ENCODE measurements at regions not wholly inside any gene's neighbourhood (a gene's known extent, or its start where the extent isn't known, plus 50 kb on each side); places are given as distances from the start of the nearest gene placed in this dataset.

- DNase-seq (ENCODE audit: low spot score in 2 of 2) = no peak
- Mint-ChIP-seq H3K4me3 (no peak overlapping the region), H3K27ac (no peak overlapping the region), H3K4me1 (no peaks in the 10 kb centered on the region), H3K27me3 (no peaks in the 10 kb centered on the region), H3K9me3 (peaks cover 3% of the 10 kb centered on the region), H3K36me3 (no peaks in the 10 kb centered on the region)
- ATAC-seq (ENCODE audit: low read depth) = no peak
These were observed 693.0 kb downstream of the KCNJ2 start for GRCh38 chr17:70862295-70862694.

- no peak overlapping the region for H3K4me3 Mint-ChIP-seq
- no peak for DNase-seq (ENCODE audit: low spot score in 2 of 2)
- peaks cover 3% of the 10 kb centered on the region for H3K9me3 Mint-ChIP-seq
- H3K27me3 Mint-ChIP-seq = no peaks in the 10 kb centered on the region
- no peaks in the 10 kb centered on the region for H3K4me1 Mint-ChIP-seq
- H3K27ac Mint-ChIP-seq = no peak overlapping the region
- no peak for ATAC-seq (ENCODE audit: low read depth)
- no peaks in the 10 kb centered on the region for H3K36me3 Mint-ChIP-seq
These were observed 694.3 kb downstream of the KCNJ2 start for GRCh38 chr17:70863436-70864248.

- DNase-seq (ENCODE audit: low spot score in 2 of 2) (no peak), ATAC-seq (ENCODE audit: low read depth) (no peak)
- Mint-ChIP-seq H3K4me1 (no peaks in the 10 kb centered on the region), H3K4me3 (no peak overlapping the region), H3K9me3 (peaks cover 2% of the 10 kb centered on the region), H3K27ac (no peak overlapping the region), H3K27me3 (no peaks in the 10 kb centered on the region), H3K36me3 (no peaks in the 10 kb centered on the region)
These were observed 696.9 kb downstream of the KCNJ2 start for GRCh38 chr17:70865993-70866804.

GRCh38 chr17:70868149-70868548 lies 698.8 kb downstream of the KCNJ2 start:
- H3K9me3 Mint-ChIP-seq = no peaks in the 10 kb centered on the region
- no peaks in the 10 kb centered on the region for H3K4me1 Mint-ChIP-seq
- no peak overlapping the region for H3K4me3 Mint-ChIP-seq
- no peak overlapping the region for H3K27ac Mint-ChIP-seq
- no peaks in the 10 kb centered on the region for H3K27me3 Mint-ChIP-seq
- H3K36me3 Mint-ChIP-seq = no peaks in the 10 kb centered on the region
- ATAC-seq (ENCODE audit: low read depth) (no peak), DNase-seq (ENCODE audit: low spot score in 2 of 2) (no peak)

- H3K9me3 Mint-ChIP-seq = no peaks in the 10 kb centered on the region
- DNase-seq (ENCODE audit: low spot score in 2 of 2) = no peak
- no peak for ATAC-seq (ENCODE audit: low read depth)
- H3K27me3 Mint-ChIP-seq = no peaks in the 10 kb centered on the region
- no peaks in the 10 kb centered on the region for H3K36me3 Mint-ChIP-seq
- H3K4me3 Mint-ChIP-seq = no peak overlapping the region
- no peaks in the 10 kb centered on the region for H3K4me1 Mint-ChIP-seq
- H3K27ac Mint-ChIP-seq = no peak overlapping the region
These were observed 700.2 kb downstream of the KCNJ2 start for GRCh38 chr17:70869402-70870085.

GRCh38 chr17:70871180-70871818 lies 702.0 kb downstream of the KCNJ2 start:
- Mint-ChIP-seq H3K4me1 (no peaks in the 10 kb centered on the region), H3K9me3 (no peaks in the 10 kb centered on the region), H3K4me3 (no peak overlapping the region), H3K27ac (no peak overlapping the region), H3K27me3 (no peaks in the 10 kb centered on the region), H3K36me3 (no peaks in the 10 kb centered on the region)
- no peak for DNase-seq (ENCODE audit: low spot score in 2 of 2)
- ATAC-seq (ENCODE audit: low read depth) = no peak

GRCh38 chr17:70872103-70872502 lies 702.8 kb downstream of the KCNJ2 start:
- ATAC-seq (ENCODE audit: low read depth) (no peak), DNase-seq (ENCODE audit: low spot score in 2 of 2) (no peak)
- H3K36me3 Mint-ChIP-seq = no peaks in the 10 kb centered on the region
- H3K27ac Mint-ChIP-seq = no peak overlapping the region
- H3K4me3 Mint-ChIP-seq = no peak overlapping the region
- H3K4me1 Mint-ChIP-seq = no peaks in the 10 kb centered on the region
- H3K27me3 Mint-ChIP-seq = no peaks in the 10 kb centered on the region
- no peaks in the 10 kb centered on the region for H3K9me3 Mint-ChIP-seq

- Mint-ChIP-seq H3K27ac (no peak overlapping the region), H3K9me3 (peaks cover 1% of the 10 kb centered on the region), H3K27me3 (no peaks in the 10 kb centered on the region), H3K4me1 (no peaks in the 10 kb centered on the region), H3K4me3 (no peak overlapping the region), H3K36me3 (no peaks in the 10 kb centered on the region)
- ATAC-seq (ENCODE audit: low read depth) (no peak), DNase-seq (ENCODE audit: low spot score in 2 of 2) (no peak)
These were observed 706.5 kb downstream of the KCNJ2 start for GRCh38 chr17:70875729-70876310.

GRCh38 chr17:70878879-70879278 lies 709.5 kb downstream of the KCNJ2 start:
- no peaks in the 10 kb centered on the region for H3K27me3 Mint-ChIP-seq
- peaks cover 7% of the 10 kb centered on the region for H3K9me3 Mint-ChIP-seq
- no peak overlapping the region for H3K4me3 Mint-ChIP-seq
- H3K4me1 Mint-ChIP-seq = no peaks in the 10 kb centered on the region
- no peak for DNase-seq (ENCODE audit: low spot score in 2 of 2)
- ATAC-seq (ENCODE audit: low read depth) = no peak
- H3K27ac Mint-ChIP-seq = no peak overlapping the region
- H3K36me3 Mint-ChIP-seq = no peaks in the 10 kb centered on the region

- no peak for ATAC-seq (ENCODE audit: low read depth)
- Mint-ChIP-seq H3K27me3 (no peaks in the 10 kb centered on the region), H3K36me3 (no peaks in the 10 kb centered on the region)
These were observed 710.1 kb downstream of the KCNJ2 start for GRCh38 chr17:70879401-70879800.

GRCh38 chr17:70881093-70881492 lies 711.8 kb downstream of the KCNJ2 start:
- DNase-seq (ENCODE audit: low spot score in 2 of 2) (no peak), ATAC-seq (ENCODE audit: low read depth) (no peak)
- H3K27me3 Mint-ChIP-seq = no peaks in the 10 kb centered on the region
- H3K4me3 Mint-ChIP-seq = no peak overlapping the region
- H3K36me3 Mint-ChIP-seq = no peaks in the 10 kb centered on the region
- H3K4me1 Mint-ChIP-seq = no peaks in the 10 kb centered on the region
- no peak overlapping the region for H3K27ac Mint-ChIP-seq
- H3K9me3 Mint-ChIP-seq = peaks cover 7% of the 10 kb centered on the region

More at GRCh38 chr17:70879401-70879800, 710.1 kb downstream of the KCNJ2 start:
- Mint-ChIP-seq H3K27ac (no peak overlapping the region), H3K9me3 (peaks cover 7% of the 10 kb centered on the region), H3K4me3 (no peak overlapping the region), H3K4me1 (no peaks in the 10 kb centered on the region)
- no peak for DNase-seq (ENCODE audit: low spot score in 2 of 2)

GRCh38 chr17:70882504-70882903 lies 713.2 kb downstream of the KCNJ2 start:
- no peak overlapping the region for H3K4me3 Mint-ChIP-seq
- H3K27me3 Mint-ChIP-seq = no peaks in the 10 kb centered on the region
- H3K4me1 Mint-ChIP-seq = no peaks in the 10 kb centered on the region
- H3K36me3 Mint-ChIP-seq = no peaks in the 10 kb centered on the region
- H3K27ac Mint-ChIP-seq = no peak overlapping the region
- ATAC-seq (ENCODE audit: low read depth) (no peak), DNase-seq (ENCODE audit: low spot score in 2 of 2) (no peak)
- peaks cover 7% of the 10 kb centered on the region for H3K9me3 Mint-ChIP-seq

- no peaks in the 10 kb centered on the region for H3K4me1 Mint-ChIP-seq
- DNase-seq (ENCODE audit: low spot score in 2 of 2) (no peak), ATAC-seq (ENCODE audit: low read depth) (no peak)
- H3K4me3 Mint-ChIP-seq = no peak overlapping the region
- no peaks in the 10 kb centered on the region for H3K36me3 Mint-ChIP-seq
- no peaks in the 10 kb centered on the region for H3K27me3 Mint-ChIP-seq
- H3K27ac Mint-ChIP-seq = no peak overlapping the region
- peaks cover 3% of the 10 kb centered on the region for H3K9me3 Mint-ChIP-seq
These were observed 717.3 kb downstream of the KCNJ2 start for GRCh38 chr17:70886648-70887047.

Data from memory B cell (primary cell).